HG03108 (cell line): ENCODE measurements at regions not wholly inside any gene's neighbourhood (a gene's known extent, or its start where the extent isn't known, plus 50 kb on each side); places are given as distances from the start of the nearest gene placed in this dataset.
"Not testable (repeated sequence)": the region's sequence is repeated elsewhere in the genome, so short reads cannot be mapped to it uniquely, and the experiment has no call there.

Experiments
- ATAC-seq: cut with Tn5 transposase; IDR thresholded peaks from one replicate; pipeline ENCODE4 v1.9.1; 2021; ENCODE audit warnings: moderate library complexity; ENCODE audit not compliant: unreplicated experiment

DNA sequence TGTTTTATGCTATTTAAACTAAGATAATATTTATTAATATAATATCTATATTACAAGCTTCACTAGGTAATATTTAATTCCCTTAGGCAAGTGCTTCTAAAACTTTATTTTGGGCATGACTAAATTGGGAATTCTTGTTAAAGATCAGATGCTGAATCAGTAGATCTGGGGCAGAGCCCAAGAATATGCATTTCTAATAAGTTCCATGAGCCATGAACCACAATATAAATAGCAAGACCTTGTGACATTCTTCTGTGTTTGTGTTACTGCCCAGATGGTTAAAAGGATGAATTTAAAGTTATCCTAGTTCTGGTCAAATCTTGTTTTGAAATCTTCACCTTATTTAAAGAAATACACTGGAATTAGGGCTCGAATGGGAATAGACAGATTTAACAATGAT is 258.4 kb upstream of the CACNA2D1 start:
- ATAC-seq, result no peak

DNA sequence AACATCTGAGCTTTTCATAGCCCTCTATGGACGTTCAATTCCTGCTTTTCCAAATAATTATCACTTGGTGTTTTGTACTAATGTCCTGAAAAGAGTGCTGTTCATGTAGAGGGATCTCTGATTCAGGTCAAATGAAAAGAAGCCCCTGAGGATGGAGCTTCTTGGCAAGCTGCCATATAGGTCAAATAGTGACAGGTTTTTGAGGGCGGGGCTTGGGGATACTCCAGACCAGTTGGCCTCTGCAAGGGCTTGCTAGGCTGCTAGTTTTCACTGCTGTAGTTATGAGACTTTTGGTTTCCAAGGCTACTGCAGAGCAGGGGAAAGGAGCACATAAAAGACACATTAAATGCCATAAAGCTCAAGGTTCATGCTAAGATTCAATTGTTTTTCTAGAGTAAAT is 257.2 kb upstream of the CACNA2D1 start:
- ATAC-seq, result no peak

DNA sequence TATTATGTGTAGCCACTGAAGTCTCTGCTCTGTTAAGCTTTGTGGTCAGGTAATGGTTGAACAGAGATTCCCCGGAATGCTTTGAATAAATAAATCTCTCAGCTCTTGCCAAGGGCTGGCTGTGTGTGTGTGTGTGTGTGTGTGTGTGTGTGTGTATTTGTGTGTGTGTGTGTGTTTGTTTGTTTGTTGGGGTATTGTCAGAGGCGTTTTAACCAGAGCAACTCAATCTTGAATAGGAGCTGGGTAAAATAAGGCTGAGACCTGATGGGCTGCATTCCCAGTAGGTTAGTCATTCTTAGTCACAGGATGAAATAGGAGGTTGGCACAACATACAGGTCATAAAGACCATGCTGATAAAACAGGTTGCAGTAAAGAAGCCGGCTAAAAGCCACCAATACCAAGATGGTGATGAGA is 256.2 kb upstream of the CACNA2D1 start:
- ATAC-seq, result no peak

DNA sequence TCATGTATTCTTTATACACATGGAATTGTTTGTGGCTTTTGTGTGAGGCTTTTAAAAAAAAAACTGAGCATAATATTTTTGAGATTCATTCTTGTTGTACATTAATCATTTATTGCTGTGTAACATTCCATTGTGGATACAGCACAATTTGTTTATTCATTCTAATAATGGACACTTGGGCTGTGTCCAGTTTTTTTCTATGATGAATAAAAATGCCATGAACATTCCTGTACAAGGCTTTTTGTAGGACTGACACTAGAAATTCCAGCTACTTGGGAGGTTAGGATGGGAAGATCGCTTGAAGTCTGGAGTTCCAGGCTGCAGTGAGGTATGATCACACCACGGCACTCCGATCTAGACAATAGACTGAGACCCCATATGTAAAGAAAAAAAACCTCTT is 254.3 kb upstream of the CACNA2D1 start:
- no peak for ATAC-seq

DNA sequence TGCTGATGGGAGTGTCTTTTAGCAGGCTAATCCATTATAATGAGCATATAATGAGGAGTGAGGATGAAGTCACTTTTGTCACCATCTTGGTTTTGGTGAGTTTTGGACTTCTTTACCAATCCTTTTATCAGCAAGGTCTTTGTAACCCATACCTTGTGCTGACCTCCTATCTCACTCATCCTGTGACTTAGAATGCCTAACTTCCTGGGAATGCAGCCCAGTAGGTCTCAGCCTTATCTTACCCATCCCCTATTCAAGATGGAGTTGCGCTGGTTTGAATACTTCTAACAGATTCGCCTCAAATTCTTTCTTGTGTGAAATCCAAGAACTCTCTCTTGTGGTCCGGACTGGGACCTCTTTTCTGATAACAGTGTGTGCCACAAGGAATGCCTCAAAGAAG is 253.1 kb upstream of the CACNA2D1 start:
- no peak for ATAC-seq

DNA sequence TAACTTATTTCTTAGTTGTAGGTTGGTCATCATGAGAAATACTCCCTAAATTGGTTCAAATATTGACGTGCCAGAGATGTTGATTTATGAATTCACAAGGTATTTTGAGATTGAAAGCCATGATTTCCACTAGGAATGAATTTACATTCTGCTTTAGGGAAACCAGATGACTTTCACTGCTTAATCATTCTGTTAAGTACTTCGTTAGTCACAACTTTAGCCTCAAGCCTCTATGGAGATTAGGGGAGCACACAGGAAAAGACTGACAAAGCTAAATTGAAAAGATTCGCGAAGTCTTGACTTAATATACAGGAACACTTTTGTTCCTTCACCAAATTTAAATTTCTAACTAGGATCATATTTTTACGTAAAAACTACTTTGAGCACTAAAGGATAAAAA is 250.4 kb upstream of the CACNA2D1 start:
- ATAC-seq, result no peak

DNA sequence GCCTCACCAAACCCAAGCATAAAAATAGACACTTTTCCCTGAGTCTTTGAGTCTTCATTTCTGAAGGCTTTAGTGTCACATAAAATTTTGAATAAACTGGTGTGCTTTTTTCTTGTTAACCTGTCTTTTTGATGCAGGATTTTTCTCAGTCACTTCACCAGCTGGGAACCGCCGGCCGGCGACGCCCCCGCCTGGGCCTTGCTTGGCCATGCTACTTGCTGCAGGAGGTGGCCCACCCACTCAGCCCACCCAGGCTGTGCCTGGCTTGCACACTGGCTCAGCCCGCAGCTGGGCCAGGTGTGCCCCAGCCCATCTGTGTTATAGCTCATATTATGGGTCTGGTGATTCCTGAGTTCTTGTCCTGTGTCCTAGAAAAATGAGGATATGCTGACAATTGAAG is 247.4 kb upstream of the CACNA2D1 start:
- ATAC-seq, result no peak

DNA sequence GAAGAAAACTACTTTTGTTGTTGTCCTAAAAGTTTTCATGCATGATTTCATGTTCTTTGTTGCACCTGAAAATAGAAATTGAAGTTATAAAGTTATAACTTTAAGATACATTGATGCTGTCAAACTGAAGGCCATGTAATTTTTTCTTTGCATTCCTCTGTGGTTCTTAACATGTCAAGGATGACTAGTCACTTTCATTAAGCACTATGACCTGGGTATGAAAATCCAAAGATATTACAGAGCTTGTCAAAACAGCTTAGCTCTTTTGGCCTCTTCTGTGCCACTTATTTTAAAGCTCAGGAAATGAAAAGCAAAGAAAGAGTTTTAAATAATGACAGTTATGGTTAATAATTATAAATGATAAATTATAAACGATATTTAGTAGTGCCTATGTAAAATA is 241.6 kb upstream of the CACNA2D1 start:
- no peak for ATAC-seq

DNA sequence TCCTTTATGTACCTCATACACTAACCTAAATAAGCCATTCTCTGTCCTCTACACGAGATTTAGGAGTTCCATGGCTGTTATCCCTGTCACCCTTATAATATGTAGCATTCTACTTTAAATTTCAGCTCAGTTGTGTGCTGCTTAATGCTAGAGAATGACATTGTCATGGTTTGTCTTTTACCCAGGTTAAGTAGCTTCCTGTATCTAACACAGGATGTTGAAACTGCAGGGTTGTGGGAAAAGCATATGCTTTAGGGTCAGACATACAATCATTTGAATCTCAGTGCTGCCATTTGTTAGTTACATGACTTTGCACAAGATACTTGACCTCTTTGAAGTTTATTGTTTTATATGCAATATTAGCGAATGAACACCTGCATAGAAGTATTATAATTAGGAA is 235.1 kb upstream of the CACNA2D1 start:
- ATAC-seq, result no peak

DNA sequence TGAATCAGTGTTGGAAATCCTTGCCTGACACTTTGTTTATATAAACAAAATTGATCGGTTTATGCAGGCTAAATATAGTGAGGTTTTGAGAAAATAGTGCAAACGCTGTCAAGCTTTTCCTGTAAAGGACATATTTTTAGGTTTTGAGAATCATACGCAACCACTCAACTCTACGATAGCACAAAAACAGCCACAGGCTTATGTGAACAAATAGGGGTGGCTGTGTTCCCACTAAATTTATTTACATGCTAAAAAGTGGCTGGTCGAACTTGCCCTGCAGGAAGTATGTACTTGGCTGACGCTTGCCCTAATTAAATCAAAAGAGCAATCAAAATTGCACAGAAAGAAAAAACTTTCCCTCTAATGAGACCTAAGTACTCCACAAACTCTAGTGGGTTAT is 234.7 kb upstream of the CACNA2D1 start:
- ATAC-seq, result no peak

DNA sequence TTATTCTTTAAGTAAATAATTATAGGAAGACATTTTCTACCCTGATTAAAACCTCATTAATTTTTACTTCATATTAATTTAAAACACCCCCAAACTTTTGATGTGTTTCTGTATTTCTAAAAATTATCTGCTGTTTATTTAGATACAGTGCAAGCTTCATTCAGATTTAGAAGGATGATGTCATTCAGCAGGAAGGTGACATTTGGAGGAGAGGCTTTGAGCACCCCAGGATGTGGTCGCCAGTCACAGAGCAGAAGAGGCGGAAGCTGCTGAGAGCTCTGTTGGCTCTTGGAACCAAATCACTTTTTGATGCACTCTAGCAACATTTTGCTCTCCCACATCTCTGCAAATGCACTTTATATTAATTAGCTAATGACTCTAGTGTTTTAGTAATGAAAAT is 233.9 kb upstream of the CACNA2D1 start:
- no peak for ATAC-seq

DNA sequence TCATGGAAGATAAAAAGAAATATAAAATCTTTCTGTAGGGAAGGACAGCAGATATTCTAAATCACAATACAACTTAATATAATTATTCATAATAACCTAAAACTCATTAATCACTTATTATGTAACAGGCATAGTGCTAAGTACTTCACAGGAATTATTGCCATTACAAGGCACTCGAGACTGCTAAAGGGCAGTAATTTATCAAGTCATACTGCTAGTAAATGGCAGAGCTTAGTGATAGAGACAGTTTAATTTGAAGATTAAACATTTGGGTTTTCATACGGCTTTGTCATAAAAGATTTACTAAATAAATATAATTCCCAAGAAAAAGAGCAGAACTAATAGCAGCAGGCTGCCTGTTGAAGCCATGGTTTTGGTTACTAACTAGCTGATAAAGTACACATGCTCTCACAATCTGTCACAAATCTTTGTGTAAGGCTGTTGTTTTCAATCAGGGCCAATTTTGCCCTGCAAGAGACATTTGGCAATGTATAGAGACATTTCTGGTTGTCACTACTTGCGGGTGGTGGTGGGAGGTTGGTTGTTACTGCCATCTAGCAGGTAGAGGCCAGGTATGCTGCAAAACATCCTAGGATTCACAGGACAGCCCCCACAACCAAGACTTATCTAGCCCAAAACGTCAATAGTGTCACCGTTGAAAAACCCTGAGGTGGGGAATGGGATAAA is 233.3 kb upstream of the CACNA2D1 start:
- ATAC-seq, result no peak

DNA sequence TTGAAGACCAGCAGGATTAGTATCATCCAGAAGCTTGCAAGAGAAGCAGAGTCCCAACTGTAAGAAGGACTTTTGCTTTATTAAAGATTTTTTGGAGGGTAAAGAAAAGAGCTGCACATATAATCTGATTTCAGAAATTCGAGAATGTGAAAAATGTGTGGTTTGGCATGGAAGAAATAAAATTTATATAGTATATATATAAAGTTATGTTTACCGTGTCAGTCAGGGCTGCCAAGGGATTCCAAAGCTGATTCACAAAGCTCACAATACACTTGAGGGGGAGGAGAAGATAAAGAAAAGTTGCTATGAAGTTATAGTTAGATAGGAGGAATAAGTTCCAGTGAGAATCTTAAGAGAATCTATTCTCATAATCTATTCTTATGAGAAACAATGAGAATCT is 231.8 kb upstream of the CACNA2D1 start:
- no peak for ATAC-seq

DNA sequence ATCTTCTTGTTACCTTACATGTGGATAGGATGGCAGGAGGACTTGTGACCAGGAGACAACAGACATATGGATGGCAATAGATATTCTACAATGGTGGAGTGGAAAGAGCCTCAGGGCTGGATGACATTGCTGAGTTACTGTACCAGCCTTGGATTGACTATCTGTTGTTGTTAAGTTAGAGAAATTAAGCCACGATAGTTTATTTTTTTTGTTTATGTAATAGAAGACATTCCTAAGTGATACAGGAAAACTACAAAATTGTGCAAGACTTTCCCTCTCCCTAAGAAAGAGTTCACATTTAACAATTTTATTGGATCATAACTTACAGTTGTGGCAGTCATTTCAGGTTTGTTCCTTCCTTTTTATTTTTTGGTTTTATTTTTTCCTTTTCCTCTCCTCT is 230.7 kb upstream of the CACNA2D1 start:
- no peak for ATAC-seq

DNA sequence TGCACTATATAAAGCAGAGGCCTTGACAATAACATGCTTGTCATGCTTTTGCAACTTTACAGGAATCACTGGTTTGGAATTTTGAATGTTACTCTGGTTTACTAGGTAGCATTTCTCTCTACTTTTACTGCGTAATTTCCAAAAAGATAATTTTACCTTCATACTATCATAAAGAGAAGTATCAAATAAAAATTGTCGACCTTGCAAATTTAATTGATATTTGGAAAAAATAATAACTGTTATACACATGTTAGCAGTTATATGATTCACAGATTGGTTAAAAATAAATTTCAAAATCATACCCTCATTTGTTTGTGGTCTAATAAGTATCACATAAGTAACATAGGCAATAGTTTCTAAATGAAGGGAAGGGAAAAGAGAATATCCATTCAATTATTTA is 228.5 kb upstream of the CACNA2D1 start:
- ATAC-seq, result no peak

DNA sequence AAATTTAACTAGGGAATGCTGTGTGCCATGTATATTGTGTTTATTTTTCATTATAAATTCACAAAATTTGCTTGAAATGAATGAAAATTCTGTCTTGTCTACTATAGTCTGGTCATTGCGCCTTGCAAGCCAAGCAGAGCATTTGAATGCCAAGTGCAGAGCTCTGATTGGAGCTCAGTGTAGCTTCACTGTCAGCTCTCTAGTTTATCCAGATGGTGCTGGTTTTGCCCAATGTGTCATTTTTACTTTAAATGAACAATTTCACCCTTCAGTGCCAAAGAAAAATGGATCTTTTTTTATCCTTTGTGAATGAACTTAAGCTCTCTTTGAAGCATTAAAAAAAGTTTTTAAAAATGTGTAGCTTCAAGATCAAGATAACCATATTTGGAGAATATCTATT is 225.6 kb upstream of the CACNA2D1 start:
- ATAC-seq, result no peak

DNA sequence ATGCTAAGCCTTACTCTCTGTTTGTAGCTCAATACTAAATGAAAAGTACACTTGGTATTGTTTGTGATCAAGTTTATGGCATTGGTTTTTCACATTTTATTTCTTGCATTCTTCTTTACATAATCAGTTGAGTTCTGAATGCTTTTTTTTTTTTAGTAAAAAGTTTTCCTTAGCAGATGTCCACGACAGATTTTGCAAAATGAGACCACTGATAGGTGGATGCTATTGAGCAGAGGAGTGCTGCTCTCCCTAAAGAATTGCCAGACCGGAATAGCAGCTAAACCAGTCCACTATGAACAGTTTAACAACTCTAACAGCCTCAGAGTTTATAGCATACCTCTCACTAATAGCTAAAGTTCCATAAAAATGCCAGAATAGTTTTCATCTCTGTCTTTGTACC is 225.1 kb upstream of the CACNA2D1 start:
- ATAC-seq, result no peak

DNA sequence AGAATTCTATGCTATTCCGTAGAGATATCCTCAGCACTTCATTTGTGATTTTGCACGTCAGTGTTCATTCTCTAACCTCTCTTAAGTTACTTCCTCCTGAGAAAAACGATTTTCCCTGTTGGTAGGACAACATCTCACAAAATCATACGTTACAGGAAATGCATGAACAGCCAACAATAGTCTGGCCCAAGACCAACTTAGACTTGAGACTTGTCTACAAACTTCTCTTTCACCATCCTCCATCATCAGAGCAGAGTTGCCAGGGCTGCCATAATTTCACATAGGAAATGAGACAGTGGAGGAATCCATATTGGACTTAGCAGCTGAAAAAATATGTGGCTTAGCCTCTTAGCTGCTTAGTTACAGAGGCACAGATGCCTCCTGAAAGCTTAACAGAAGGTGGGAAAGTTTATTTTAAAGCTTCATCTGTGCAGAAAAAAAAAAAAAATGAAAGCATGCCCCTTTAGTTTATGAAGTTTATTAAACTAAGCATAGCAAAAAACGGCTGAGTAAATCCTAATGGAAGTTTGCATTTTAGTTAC is 222.5 kb upstream of the CACNA2D1 start:
- ATAC-seq, result no peak

DNA sequence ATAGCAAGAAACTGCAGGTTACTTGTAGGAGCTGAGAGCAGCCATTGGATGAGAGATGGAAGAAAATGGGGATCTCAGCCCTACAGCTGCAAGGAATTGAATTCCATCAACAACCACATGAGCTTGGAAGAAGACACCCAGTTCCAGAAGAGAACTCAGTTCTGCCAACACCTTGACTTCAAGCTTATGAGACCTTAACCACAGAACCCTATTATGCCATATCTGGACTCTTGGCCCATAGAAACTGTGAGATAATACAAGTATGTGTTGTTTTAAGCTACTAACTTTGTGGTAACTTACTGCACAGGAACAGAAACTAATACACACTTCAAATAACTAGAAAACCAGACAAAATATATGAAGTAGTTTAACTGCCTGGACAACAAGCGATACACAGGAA is 212.4 kb upstream of the CACNA2D1 start:
- ATAC-seq, result no peak

DNA sequence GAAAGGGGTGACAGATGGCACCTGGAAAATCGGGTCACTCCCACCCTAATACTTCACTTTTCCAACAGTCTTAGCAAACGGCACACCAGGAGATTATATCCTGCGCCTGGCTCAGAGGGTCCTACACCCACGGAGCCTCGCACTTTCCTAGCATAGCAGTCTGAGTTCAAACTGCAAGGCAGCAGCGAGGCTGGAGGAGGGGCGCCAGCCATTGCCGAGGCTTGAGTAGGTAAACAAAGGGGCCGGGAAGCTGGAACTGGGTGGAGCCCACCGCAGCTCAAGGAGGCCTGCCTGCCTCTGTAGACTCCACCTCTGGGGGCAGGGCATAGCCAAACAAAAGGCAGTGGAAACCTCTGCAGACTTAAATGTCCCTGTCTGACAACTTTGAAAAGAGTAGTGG is 206.5 kb upstream of the CACNA2D1 start:
- not testable (repeated sequence) for ATAC-seq

DNA sequence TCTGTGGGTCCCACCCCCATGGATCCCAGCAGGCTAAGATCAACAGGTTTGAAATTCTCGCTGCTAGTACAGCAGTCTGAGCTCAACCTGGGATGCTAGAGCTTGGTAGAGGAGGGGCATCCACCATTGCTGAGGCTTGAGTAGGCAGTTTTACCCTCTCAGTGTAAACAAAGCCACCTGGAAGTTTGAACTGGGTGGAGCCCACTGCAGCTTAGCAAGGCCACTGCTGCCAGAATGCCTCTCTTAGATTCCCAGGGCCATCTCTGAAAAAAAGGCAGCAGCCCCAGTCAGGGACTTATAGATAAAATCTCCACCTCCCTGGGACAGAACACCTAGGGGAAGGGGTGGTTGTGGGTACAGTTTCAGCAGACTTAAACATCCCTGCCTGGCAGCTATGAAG is 190.0 kb upstream of the CACNA2D1 start:
- ATAC-seq, result no peak

DNA sequence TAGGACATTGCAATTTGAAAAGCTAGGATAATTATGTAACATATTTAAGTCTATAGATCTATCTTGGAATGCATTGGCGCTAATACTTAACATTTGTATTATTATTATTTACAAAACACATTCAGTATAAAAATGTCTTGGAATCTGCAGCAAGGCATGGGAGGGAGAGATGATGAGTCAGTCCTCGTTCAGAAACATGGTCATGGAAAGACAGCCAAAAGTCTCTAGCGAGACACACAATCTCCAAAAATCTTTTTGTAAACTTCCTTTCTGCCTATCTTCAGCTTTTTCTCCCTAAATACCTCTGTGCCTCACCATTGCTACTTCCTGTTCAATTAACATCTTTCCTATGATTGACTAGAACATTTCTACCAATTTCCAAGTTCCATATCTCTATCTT is 188.4 kb upstream of the CACNA2D1 start:
- ATAC-seq, result no peak

DNA sequence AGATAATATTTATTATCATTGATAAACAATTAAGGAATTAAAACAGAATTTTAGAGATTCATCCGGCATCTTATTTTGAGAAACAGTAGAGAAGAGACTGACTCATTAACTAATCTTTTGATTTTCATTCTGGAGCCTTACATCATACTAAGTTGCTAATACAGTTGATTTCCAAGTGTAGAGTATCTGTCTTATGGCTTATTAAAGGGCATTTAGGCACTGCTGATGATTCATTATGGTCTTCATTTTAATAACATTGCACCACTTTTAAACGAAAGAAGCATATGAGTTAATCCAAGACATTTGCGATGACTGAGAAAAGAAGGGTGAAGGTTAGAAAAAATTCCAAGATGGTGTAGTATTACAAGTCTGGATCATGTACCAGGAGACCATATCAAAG is 186.0 kb upstream of the CACNA2D1 start:
- ATAC-seq, result no peak
